ENCODE measurements at regions not wholly inside any gene's neighbourhood (a gene's known extent, or its start where the extent isn't known, plus 50 kb on each side); places are given as distances from the start of the nearest gene placed in this dataset.
"Not testable (repeated sequence)": the region's sequence is repeated elsewhere in the genome, so short reads cannot be mapped to it uniquely, and the experiment has no call there.

- H3K4me3 ChIP-seq (replicated peaks in 1 of 2; ENCODE audit: low read depth in 2 of 2, low read length in 2 of 2), result no peak overlapping the region
- no peak for TF ChIP-seq CTCF (IDR thresholded peaks at IDR 0.05; ENCODE audit: low read depth, low read length)
- DNase-seq (ENCODE audit: low read depth in 2 of 2), result no peak
Observed at GRCh38 chr4:106530024-106530361, 161.4 kb upstream of the GIMD1 start.

GRCh38 chr4:106529348-106530023 lies 160.9 kb upstream of the GIMD1 start:
- no peak overlapping the region for H3K4me3 ChIP-seq (replicated peaks in 1 of 2; ENCODE audit: low read depth in 2 of 2, low read length in 2 of 2)
- DNase-seq (ENCODE audit: low read depth in 2 of 2), result peak in 1 of 2 donors; percentile 65
- no peak for TF ChIP-seq CTCF (IDR thresholded peaks at IDR 0.05; ENCODE audit: low read depth, low read length)

- DNase-seq (ENCODE audit: low read depth in 2 of 2), result no peak
- no peak overlapping the region for H3K4me3 ChIP-seq (replicated peaks in 1 of 2; ENCODE audit: low read depth in 2 of 2, low read length in 2 of 2)
- TF ChIP-seq CTCF (IDR thresholded peaks at IDR 0.05; ENCODE audit: low read depth, low read length), result no peak
Observed at GRCh38 chr4:106527316-106527715, 158.7 kb upstream of the GIMD1 start.

- not testable (repeated sequence) for H3K4me3 ChIP-seq (replicated peaks in 1 of 2; ENCODE audit: low read depth in 2 of 2, low read length in 2 of 2); DNase-seq (ENCODE audit: low read depth in 2 of 2)
Observed at GRCh38 chr4:106525425-106525824, 156.8 kb upstream of the GIMD1 start.

GRCh38 chr4:106524772-106525171 lies 156.2 kb upstream of the GIMD1 start:
- H3K4me3 ChIP-seq (replicated peaks in 1 of 2; ENCODE audit: low read depth in 2 of 2, low read length in 2 of 2); DNase-seq (ENCODE audit: low read depth in 2 of 2): not testable (repeated sequence)

GRCh38 chr4:106522839-106523238 lies 154.3 kb upstream of the GIMD1 start:
- no peak overlapping the region for H3K4me3 ChIP-seq (replicated peaks in 1 of 2; ENCODE audit: low read depth in 2 of 2, low read length in 2 of 2)
- TF ChIP-seq CTCF (IDR thresholded peaks at IDR 0.05; ENCODE audit: low read depth, low read length), result peak; percentile 18
- peak in 1 of 2 donors; percentile 24 for DNase-seq (ENCODE audit: low read depth in 2 of 2)

- TF ChIP-seq CTCF (IDR thresholded peaks at IDR 0.05; ENCODE audit: low read depth, low read length), result no peak
Observed at GRCh38 chr4:106512706-106513105, 144.1 kb upstream of the GIMD1 start.

GRCh38 chr4:106507440-106507839 lies 138.9 kb upstream of the GIMD1 start:
- no peak for TF ChIP-seq CTCF (IDR thresholded peaks at IDR 0.05; ENCODE audit: low read depth, low read length)
- no peak for DNase-seq (ENCODE audit: low read depth in 2 of 2)
- H3K4me3 ChIP-seq (replicated peaks in 1 of 2; ENCODE audit: low read depth in 2 of 2, low read length in 2 of 2), result no peak overlapping the region

More at GRCh38 chr4:106512706-106513105, 144.1 kb upstream of the GIMD1 start:
- no peak overlapping the region for H3K4me3 ChIP-seq (replicated peaks in 1 of 2; ENCODE audit: low read depth in 2 of 2, low read length in 2 of 2)
- no peak for DNase-seq (ENCODE audit: low read depth in 2 of 2)

Measured in cardiac fibroblast (primary cell).